ENCODE measurements at regions not wholly inside any gene's neighbourhood (a gene's known extent, or its start where the extent isn't known, plus 50 kb on each side); places are given as distances from the start of the nearest gene placed in this dataset.
"Not testable (repeated sequence)": the region's sequence is repeated elsewhere in the genome, so short reads cannot be mapped to it uniquely, and the experiment has no call there.

- TF ChIP-seq CTCF (IDR thresholded peaks at IDR 0.05; ENCODE audit: insufficient read depth, low read length, severe bottlenecking), result no peak
- Histone ChIP-seq H3K4me3 (ENCODE audit: low read depth, low read length) (no peak overlapping the region), H3K36me3 (ENCODE audit: control insufficient read depth, insufficient read depth, low read length) (no peaks in the 10 kb centered on the region), H3K27me3 (ENCODE audit: control insufficient read depth, insufficient read depth, low read length) (no peaks in the 10 kb centered on the region)
- FAIRE-seq (no peak), DNase-seq (ENCODE audit: low read depth) (no peak)
Measured at GRCh38 chr4:170348945-170349344, 259.2 kb upstream of the AADAT start.

GRCh38 chr4:170347191-170347590, 257.4 kb upstream of the AADAT start:
- not testable (repeated sequence) for H3K36me3 ChIP-seq (ENCODE audit: control insufficient read depth, insufficient read depth, low read length); H3K27me3 ChIP-seq (ENCODE audit: control insufficient read depth, insufficient read depth, low read length); FAIRE-seq; DNase-seq (ENCODE audit: low read depth); H3K4me3 ChIP-seq (ENCODE audit: low read depth, low read length)

- Histone ChIP-seq H3K27me3 (ENCODE audit: control insufficient read depth, insufficient read depth, low read length) (no peaks in the 10 kb centered on the region), H3K4me3 (ENCODE audit: low read depth, low read length) (no peak overlapping the region), H3K36me3 (ENCODE audit: control insufficient read depth, insufficient read depth, low read length) (no peaks in the 10 kb centered on the region)
- no peak for FAIRE-seq
- DNase-seq (ENCODE audit: low read depth), result peak; percentile 17
- no peak for TF ChIP-seq CTCF (IDR thresholded peaks at IDR 0.05; ENCODE audit: insufficient read depth, low read length, severe bottlenecking)
Measured at GRCh38 chr4:170339522-170339921, 249.8 kb upstream of the AADAT start.

GRCh38 chr4:170336238-170336775, 246.6 kb upstream of the AADAT start:
- Histone ChIP-seq H3K36me3 (ENCODE audit: control insufficient read depth, insufficient read depth, low read length) (no peaks in the 10 kb centered on the region), H3K4me3 (ENCODE audit: low read depth, low read length) (no peak overlapping the region), H3K27me3 (ENCODE audit: control insufficient read depth, insufficient read depth, low read length) (no peaks in the 10 kb centered on the region)
- FAIRE-seq, result no peak
- TF ChIP-seq CTCF (IDR thresholded peaks at IDR 0.05; ENCODE audit: insufficient read depth, low read length, severe bottlenecking), result no peak
- no peak for DNase-seq (ENCODE audit: low read depth)

GRCh38 chr4:170325599-170325998, 235.8 kb upstream of the AADAT start:
- Histone ChIP-seq H3K27me3 (ENCODE audit: control insufficient read depth, insufficient read depth, low read length) (no peaks in the 10 kb centered on the region), H3K36me3 (ENCODE audit: control insufficient read depth, insufficient read depth, low read length) (no peaks in the 10 kb centered on the region), H3K4me3 (ENCODE audit: low read depth, low read length) (no peak overlapping the region)
- DNase-seq (ENCODE audit: low read depth) (no peak), FAIRE-seq (no peak)
- no peak for TF ChIP-seq CTCF (IDR thresholded peaks at IDR 0.05; ENCODE audit: insufficient read depth, low read length, severe bottlenecking)

GRCh38 chr4:170323623-170324022, 233.9 kb upstream of the AADAT start:
- DNase-seq (ENCODE audit: low read depth), result no peak
- Histone ChIP-seq H3K4me3 (ENCODE audit: low read depth, low read length) (no peak overlapping the region), H3K36me3 (ENCODE audit: control insufficient read depth, insufficient read depth, low read length) (no peaks in the 10 kb centered on the region), H3K27me3 (ENCODE audit: control insufficient read depth, insufficient read depth, low read length) (no peaks in the 10 kb centered on the region)
- TF ChIP-seq CTCF (IDR thresholded peaks at IDR 0.05; ENCODE audit: insufficient read depth, low read length, severe bottlenecking), result no peak
- FAIRE-seq, result no peak

All from bronchial epithelial cell (primary cell).